GM12891 (cell line): ENCODE measurements at regions not wholly inside any gene's neighbourhood (a gene's known extent, or its start where the extent isn't known, plus 50 kb on each side); places are given as distances from the start of the nearest gene placed in this dataset.

Source experiments
- DNase-seq: peaks from one replicate; pipeline ENCODE4 v3.0.0; 2011; ENCODE audit warnings: low spot score; ENCODE audit not compliant: insufficient read length
- FAIRE-seq: peaks from 2 replicates; lab custom pipeline; 2011; peaks lifted over from hg19 to GRCh38; lab: Jason Lieb, UNC
- PAX5 ChIP-seq: IDR thresholded peaks from 2 replicates; pipeline ENCODE4 v1.6.1; 2011; ENCODE audit warnings: low read length, moderate library complexity, mild to moderate bottlenecking; ENCODE audit not compliant: insufficient read depth, severe bottlenecking
- POLR2A ChIP-seq: IDR thresholded peaks from 2 replicates; pipeline ENCODE4 v1.6.1; 2011; ENCODE audit warnings: low read depth, low read length, control low read depth
- POLR2AphosphoS5 ChIP-seq: IDR thresholded peaks from 2 replicates; pipeline ENCODE4 v1.6.1; 2011; ENCODE audit warnings: low read depth, low read length, control low read depth
- POU2F2 ChIP-seq: IDR thresholded peaks from 2 replicates; pipeline ENCODE4 v1.6.1; 2011; ENCODE audit warnings: low read depth, mild to moderate bottlenecking, control low read depth, low read length, moderate library complexity
- SPI1 ChIP-seq: IDR thresholded peaks from 2 replicates; pipeline ENCODE4 v1.6.1; 2011; ENCODE audit warnings: low read depth, low read length, control low read depth
- TAF1 ChIP-seq: IDR thresholded peaks from 2 replicates; pipeline ENCODE4 v1.6.1; 2011; ENCODE audit warnings: low read depth, low read length, control low read depth

- DNase-seq (no peak), FAIRE-seq (peak; percentile 40)
- TF ChIP-seq POLR2A (no peak), SPI1 (no peak), POU2F2 (no peak), POLR2AphosphoS5 (no peak), PAX5 (no peak), TAF1 (no peak)
These were observed 124.6 kb downstream of the FOXB1 start for GRCh38 chr15:60128710-60129109.

DNA sequence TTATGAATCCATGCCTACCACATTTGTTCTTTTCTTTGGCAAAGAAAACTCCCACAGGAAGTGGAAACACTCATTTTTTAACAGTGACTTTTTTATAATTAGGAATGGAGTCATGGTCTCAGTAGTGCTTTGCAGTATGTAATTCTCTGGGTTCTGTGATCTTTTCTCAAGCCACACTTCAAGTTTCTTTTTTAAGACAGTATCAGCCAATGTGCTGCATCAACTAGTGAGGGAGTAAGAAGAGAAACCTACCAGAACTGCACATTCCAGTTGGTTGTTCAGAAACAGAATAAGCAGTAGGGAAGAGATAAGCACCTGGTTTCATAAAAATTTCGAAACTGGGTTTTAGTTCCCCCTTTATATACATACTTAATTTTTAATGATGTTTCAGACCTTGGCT is 126.3 kb downstream of the FOXB1 start:
- no peak for DNase-seq
- TF ChIP-seq POU2F2 = no peak
- no peak for TF ChIP-seq PAX5
- TF ChIP-seq SPI1 = no peak
- no peak for TF ChIP-seq POLR2A
- no peak for FAIRE-seq

- no peak for TF ChIP-seq POLR2AphosphoS5
- no peak for TF ChIP-seq SPI1
- TF ChIP-seq POLR2A = no peak
- no peak for TF ChIP-seq POU2F2
- TF ChIP-seq TAF1 = no peak
- no peak for TF ChIP-seq PAX5
- FAIRE-seq (no peak), DNase-seq (no peak)
These were observed 126.7 kb downstream of the FOXB1 start for GRCh38 chr15:60130821-60131220.

DNA sequence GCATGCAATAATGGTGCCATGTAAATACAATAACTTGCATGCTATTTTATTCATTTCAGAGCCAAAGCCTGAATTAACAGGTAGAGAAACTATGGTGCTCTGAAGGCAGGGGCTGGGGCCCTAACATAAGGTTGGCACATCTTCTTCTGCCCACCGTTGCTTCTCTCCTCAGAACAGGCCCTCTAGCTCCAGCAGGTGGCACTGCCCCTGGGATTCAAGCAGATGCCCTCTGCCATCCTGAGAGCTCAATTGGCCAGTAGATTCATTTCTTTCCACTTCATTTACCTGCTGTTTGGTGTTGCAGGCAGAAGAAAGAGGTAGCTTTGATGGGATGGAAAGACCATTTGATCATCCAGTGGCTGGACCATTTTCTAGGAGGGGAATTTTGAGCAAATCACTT is 130.5 kb downstream of the FOXB1 start:
- FAIRE-seq (no peak), DNase-seq (no peak)
- TF ChIP-seq POLR2AphosphoS5 (no peak), PAX5 (no peak), TAF1 (no peak), POU2F2 (no peak), POLR2A (no peak)

DNA sequence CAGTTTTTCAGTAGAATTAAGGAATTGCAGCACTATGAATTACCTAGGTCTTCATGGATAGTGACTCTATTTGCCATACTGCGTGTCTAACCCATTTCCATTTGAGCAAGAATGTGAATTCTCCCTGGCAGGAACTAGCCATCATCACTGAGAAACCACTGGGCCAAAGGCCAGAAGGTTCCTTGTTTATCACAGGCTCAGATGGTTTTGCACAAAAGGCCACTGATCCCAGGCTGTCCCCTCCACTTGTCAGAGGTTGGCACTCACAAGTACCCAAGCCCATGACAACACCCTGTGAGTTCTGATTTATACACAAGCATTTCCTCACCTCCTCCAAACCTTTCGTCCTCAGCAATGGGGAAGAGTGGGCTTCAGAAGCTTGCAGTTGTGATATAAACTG is 131.8 kb downstream of the FOXB1 start:
- FAIRE-seq (no peak), DNase-seq (no peak)
- TF ChIP-seq TAF1 = no peak
- no peak for TF ChIP-seq PAX5
- TF ChIP-seq POLR2AphosphoS5 = no peak
- TF ChIP-seq POU2F2 = no peak
- no peak for TF ChIP-seq POLR2A
- TF ChIP-seq SPI1 = no peak

DNA sequence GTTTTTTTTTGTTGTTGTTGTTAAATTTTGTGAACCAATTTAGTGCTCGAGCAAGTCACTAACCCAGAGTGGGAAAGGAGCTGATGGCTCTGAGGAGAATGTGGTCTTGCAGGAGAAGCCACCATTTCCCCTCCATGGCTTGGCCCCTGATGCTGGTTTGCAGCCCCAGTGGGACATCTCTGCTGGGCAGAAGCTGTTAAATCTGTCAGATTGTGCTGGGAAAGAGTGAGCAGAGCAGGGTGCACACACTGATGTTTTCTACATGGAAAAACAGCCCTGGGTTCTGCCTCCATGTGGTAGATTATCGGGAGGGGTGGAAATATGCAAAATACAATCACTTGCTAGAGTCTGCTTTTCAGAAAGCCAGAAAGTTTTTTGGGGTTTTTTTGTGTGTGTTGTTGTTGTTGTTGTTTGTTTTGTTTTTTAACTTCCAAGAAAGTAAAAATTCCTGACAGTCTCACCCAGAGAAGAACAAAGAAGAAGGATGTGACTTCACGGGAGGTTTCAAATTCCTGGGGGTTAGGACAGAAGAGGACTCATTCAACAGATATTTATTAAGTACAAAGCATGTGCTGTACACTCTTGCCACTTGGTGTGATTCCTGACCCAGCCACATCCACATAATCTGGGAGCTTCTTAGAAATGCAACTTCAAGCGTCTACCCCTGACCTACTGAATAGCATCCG is 133.7 kb downstream of the FOXB1 start:
- DNase-seq = no peak
- FAIRE-seq = no peak
- TF ChIP-seq PAX5 (no peak), SPI1 (no peak), POLR2AphosphoS5 (no peak), POU2F2 (no peak), POLR2A (no peak), TAF1 (no peak)

- DNase-seq (no peak), FAIRE-seq (no peak)
- TF ChIP-seq POLR2A (no peak), PAX5 (no peak), TAF1 (no peak), POU2F2 (no peak), POLR2AphosphoS5 (no peak), SPI1 (no peak)
These were observed 134.4 kb downstream of the FOXB1 start for GRCh38 chr15:60138397-60138968.

GRCh38 chr15:60152386-60152785 is 148.3 kb downstream of the FOXB1 start:
- DNase-seq (no peak), FAIRE-seq (no peak)

DNA sequence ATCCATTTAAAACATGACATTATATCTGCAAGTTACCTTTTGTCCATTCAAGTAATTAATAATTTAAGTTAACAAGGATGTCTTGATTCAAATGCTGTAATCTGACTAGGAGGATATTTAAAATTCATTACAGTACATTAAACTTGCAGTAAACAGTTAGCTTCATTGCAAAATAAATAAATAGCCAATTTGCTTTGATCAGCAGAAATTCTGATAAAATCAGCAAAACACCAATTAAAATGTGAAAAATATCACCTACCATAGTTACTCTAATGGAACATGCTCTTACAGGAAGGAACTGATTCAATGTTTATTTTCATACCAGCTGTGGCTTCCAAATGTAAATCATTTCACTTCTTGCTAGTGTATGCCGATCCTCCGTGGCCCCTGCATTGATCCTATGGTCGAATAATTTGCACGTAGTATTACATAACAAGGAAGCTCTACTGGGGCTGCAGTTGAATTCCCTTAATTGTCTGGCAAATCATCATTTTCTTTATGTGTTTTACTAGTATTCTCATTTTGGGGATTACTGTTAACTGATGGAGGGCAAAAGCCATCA is 150.7 kb downstream of the FOXB1 start:
- DNase-seq = no peak
- FAIRE-seq = no peak
- TF ChIP-seq SPI1 = no peak
- no peak for TF ChIP-seq POLR2A
- TF ChIP-seq TAF1 = no peak
- no peak for TF ChIP-seq POLR2AphosphoS5
- TF ChIP-seq POU2F2 = no peak
- no peak for TF ChIP-seq PAX5

More at GRCh38 chr15:60152386-60152785, 148.3 kb downstream of the FOXB1 start:
- TF ChIP-seq POU2F2 (no peak), PAX5 (no peak), POLR2AphosphoS5 (no peak), TAF1 (no peak), POLR2A (no peak), SPI1 (no peak)

DNA sequence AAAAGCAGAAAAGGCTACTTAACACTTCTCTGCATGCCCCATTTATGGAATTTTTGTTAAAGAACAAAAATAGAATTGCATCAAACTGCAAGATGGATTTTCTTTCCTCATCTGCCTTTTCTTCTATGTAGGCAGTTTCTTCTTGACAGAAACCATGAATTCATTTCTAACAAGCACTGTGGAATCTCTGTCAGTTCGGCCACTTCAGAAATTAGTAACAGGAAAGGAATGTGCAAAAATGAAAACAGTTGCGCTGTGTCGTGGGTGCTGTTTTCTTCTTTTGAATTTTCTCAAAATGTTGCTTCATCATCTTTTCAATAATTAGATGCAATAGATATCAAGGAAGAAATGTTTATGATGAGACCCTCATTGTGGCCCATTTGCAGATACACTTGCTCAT is 151.6 kb downstream of the FOXB1 start:
- DNase-seq = no peak
- no peak for FAIRE-seq
- no peak for TF ChIP-seq SPI1
- TF ChIP-seq POLR2A = no peak
- no peak for TF ChIP-seq POLR2AphosphoS5

DNA sequence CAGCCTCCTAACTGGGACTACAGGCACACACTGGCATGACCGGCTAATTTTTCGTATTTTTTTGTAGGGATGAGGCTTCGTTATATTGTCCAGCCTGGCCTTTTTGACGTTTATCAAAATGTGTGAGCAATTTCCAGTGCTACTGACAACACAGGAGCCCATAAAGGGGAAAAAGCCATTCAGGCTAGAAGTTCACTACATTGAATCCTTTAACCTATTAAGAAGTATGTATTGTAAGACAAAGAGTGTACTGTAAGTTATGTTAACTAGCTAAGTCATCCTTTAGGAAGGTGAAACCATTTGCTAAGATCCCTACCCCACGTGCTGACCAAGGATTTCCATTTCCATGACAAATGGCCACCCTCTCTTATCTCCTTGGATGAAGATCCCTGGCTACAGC is 156.8 kb downstream of the FOXB1 start:
- FAIRE-seq (no peak), DNase-seq (no peak)
- no peak for TF ChIP-seq SPI1
- TF ChIP-seq POLR2AphosphoS5 = no peak
- no peak for TF ChIP-seq PAX5
- TF ChIP-seq TAF1 = no peak
